Lung (tissue), 11 donors: ENCODE measurements at regions not wholly inside any gene's neighbourhood (a gene's known extent, or its start where the extent isn't known, plus 50 kb on each side); places are given as distances from the start of the nearest gene placed in this dataset.

ENCODE experiments used
- ATAC-seq: fragments of 200-7000 bp; cut with Tn5 transposase; one replicate; pipeline ENCODE4 v1.9.1; 2020; ENCODE audit warnings: moderate number of reproducible peaks; ENCODE audit not compliant: insufficient read depth, low FRiP score
- DNase-seq, 3 donors: peaks; one replicate each; pipeline ENCODE4 v3.0.0-alpha.2; 2013 to 2017
- H3K27ac ChIP-seq, 2 donors: one replicate each; pipeline ENCODE4 v1.5.1; 2013; ENCODE audit warnings: mild to moderate bottlenecking in 2 of 2, moderate library complexity in 2 of 2, control low read depth in 1 of 2, inconsistent platforms in 1 of 2, low read depth in 1 of 2, low read length in 1 of 2
- H3K27me3 ChIP-seq, 3 donors: one replicate each; pipeline ENCODE4 v1.5.1; 2013; ENCODE audit warnings: low read length in 2 of 3; ENCODE audit not compliant: control insufficient read depth in 3 of 3, insufficient read depth in 3 of 3
- H3K36me3 ChIP-seq, 4 donors: one replicate each; pipeline ENCODE4 v1.5.1; 2013; ENCODE audit warnings: low read length in 4 of 4, mild to moderate bottlenecking in 1 of 4, moderate library complexity in 1 of 4; ENCODE audit not compliant: control insufficient read depth in 4 of 4, insufficient read depth in 4 of 4
- H3K4me1 ChIP-seq, 5 donors: one replicate each; pipeline ENCODE4 v1.5.1; 2013; ENCODE audit warnings: low read length in 5 of 5, mild to moderate bottlenecking in 2 of 5, moderate library complexity in 1 of 5; ENCODE audit not compliant: control insufficient read depth in 5 of 5, insufficient read depth in 5 of 5
- H3K4me3 ChIP-seq: one replicate; pipeline ENCODE4 v1.5.1; 2013; ENCODE audit warnings: mild to moderate bottlenecking, control low read depth, moderate library complexity
- H3K9ac ChIP-seq, 2 donors: one replicate each; pipeline ENCODE4 v1.5.1; 2013; ENCODE audit warnings: low read length in 2 of 2, control low read depth in 1 of 2; ENCODE audit not compliant: insufficient read depth in 1 of 2
- H3K9me3 ChIP-seq, 4 donors: one replicate each; pipeline ENCODE4 v1.5.1; 2013; ENCODE audit warnings: low read length in 3 of 4, mild to moderate bottlenecking in 1 of 4, moderate library complexity in 1 of 4; ENCODE audit not compliant: control insufficient read depth in 4 of 4, insufficient read depth in 3 of 4
- WGBS, 2 donors: extraction: QIAGEN DNeasy Blood & Tissue Kit; methylation state at CpG; one replicate each; pipeline ENCODE4 v1.1.7; 2013; 5-methylcytosine and 5-hydroxymethylcytosine counted together
- TF ChIP-seq, protein P1 (sequence below): IDR thresholded peaks from 2 replicates; pipeline ENCODE4 v1.5.1; 2012; ENCODE audit warnings: mild to moderate bottlenecking; ENCODE audit errors: control extremely low read depth, extremely low read depth
- donor health status: control.
- donor health status: control.
- donor health status: Bipolar disorder and iron deficiency.
- donor health status: healthy.
- donor health status: DM: yes; HTN: yes; CAD: no.

- Histone ChIP-seq H3K36me3 (no peaks in the 10 kb centered on the region), H3K27ac (no peak overlapping the region), H3K4me1 (no peaks in the 10 kb centered on the region), H3K9ac (no peak overlapping the region), H3K4me3 (no peak overlapping the region), H3K9me3 (peaks cover 0 to 19% (median 7%) of the 10 kb centered on the region in 4 donors), H3K27me3 (peaks cover 0 to 5% (median 0%) of the 10 kb centered on the region in 3 donors)
- TF ChIP-seq, protein P1, sequence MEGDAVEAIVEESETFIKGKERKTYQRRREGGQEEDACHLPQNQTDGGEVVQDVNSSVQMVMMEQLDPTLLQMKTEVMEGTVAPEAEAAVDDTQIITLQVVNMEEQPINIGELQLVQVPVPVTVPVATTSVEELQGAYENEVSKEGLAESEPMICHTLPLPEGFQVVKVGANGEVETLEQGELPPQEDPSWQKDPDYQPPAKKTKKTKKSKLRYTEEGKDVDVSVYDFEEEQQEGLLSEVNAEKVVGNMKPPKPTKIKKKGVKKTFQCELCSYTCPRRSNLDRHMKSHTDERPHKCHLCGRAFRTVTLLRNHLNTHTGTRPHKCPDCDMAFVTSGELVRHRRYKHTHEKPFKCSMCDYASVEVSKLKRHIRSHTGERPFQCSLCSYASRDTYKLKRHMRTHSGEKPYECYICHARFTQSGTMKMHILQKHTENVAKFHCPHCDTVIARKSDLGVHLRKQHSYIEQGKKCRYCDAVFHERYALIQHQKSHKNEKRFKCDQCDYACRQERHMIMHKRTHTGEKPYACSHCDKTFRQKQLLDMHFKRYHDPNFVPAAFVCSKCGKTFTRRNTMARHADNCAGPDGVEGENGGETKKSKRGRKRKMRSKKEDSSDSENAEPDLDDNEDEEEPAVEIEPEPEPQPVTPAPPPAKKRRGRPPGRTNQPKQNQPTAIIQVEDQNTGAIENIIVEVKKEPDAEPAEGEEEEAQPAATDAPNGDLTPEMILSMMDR, result no peak
- ATAC-seq (no peak), DNase-seq (no peak)
- 76 to 82% methylated on average over 15 of the region's 15 CpGs for WGBS, 2 donors
These were observed 1020.1 kb downstream of the TBC1D22A start for GRCh38 chr22:47782328-47783075.

- Histone ChIP-seq H3K4me3 (no peak overlapping the region), H3K27ac (no peak overlapping the region), H3K9ac (no peak overlapping the region), H3K36me3 (no peaks in the 10 kb centered on the region), H3K9me3 (peaks cover 0 to 19% (median 7%) of the 10 kb centered on the region in 4 donors), H3K4me1 (no peaks in the 10 kb centered on the region), H3K27me3 (peaks cover 0 to 5% (median 0%) of the 10 kb centered on the region in 3 donors)
- TF ChIP-seq, protein P1, result no peak
- DNase-seq (no peak), ATAC-seq (no peak)
- WGBS, 2 donors, result 92 to 94% methylated on average over 20 of the region's 20 CpGs
These were observed 1019.1 kb downstream of the TBC1D22A start for GRCh38 chr22:47781427-47782111.

- ATAC-seq, result no peak
- DNase-seq, result no peak
- 88 to 91% methylated on average over 12 of the region's 12 CpGs for WGBS, 2 donors
These were observed 1018.6 kb downstream of the TBC1D22A start for GRCh38 chr22:47781024-47781423.

More at GRCh38 chr22:47781024-47781423, 1018.6 kb downstream of the TBC1D22A start:
- Histone ChIP-seq H3K9me3 (peaks cover 0 to 19% (median 7%) of the 10 kb centered on the region in 4 donors), H3K27ac (no peak overlapping the region), H3K9ac (no peak overlapping the region), H3K36me3 (no peaks in the 10 kb centered on the region), H3K4me1 (peaks cover 0 to 2% (median 0%) of the 10 kb centered on the region in 5 donors), H3K27me3 (peaks cover 0 to under 1% (median 0%) of the 10 kb centered on the region in 3 donors), H3K4me3 (no peak overlapping the region)
- TF ChIP-seq, protein P1, result no peak
